ENCODE measurements at regions not wholly inside any gene's neighbourhood (a gene's known extent, or its start where the extent isn't known, plus 50 kb on each side); places are given as distances from the start of the nearest gene placed in this dataset.

GRCh38 chr17:77307479-77308198 lies 166.9 kb downstream of the SEC14L1 start:
- no peak for DNase-seq (ENCODE audit: low read depth)

- DNase-seq (ENCODE audit: low read depth): no peak
Measured at GRCh38 chr17:77308861-77309726, 168.3 kb downstream of the SEC14L1 start.

- no peak for DNase-seq (ENCODE audit: low read depth)
Measured at GRCh38 chr17:77310336-77310735, 169.6 kb downstream of the SEC14L1 start.

- no peak for DNase-seq (ENCODE audit: low read depth)
Measured at GRCh38 chr17:77311371-77311981, 170.7 kb downstream of the SEC14L1 start.

GRCh38 chr17:77312061-77312701 lies 171.4 kb downstream of the SEC14L1 start:
- no peak for DNase-seq (ENCODE audit: low read depth)

DNA sequence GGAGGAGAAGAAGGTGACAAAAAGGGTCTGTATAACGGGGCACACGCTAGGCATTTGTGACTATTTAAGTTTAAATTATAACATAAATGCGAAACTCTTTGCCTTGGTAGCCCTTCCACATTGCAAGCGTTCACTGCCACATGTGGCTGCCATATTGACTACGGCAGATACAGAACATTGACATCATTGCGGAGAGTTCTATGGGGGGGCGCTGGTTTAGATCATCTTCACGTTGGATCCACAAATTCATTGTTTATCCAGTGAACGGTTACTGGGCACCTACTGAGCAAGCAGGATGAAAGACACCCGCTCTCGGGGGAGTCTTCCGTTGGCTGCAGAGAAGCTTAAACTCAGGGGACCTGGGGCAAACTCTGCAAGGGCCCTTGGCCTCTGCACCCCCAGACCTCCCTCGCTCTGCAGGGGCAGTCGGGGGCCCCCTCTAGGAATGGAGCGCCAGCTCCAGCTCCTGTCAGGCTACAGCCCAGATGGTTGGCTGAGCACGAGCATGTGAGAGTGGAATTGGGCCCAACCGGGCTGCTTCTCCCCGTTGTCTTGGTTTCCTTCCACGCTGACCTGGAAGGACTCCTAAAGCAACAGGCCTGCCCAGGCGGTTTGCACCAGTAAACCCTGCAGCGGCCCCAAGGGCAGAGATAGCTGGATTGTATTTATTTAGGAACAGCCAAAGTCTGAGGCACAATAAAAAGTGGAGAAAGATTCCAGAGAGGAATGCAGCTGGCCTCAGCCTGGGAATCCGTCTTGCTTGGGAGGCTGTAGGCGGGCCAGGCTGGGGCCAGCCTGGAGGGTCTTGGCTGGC lies 172.2 kb downstream of the SEC14L1 start:
- no peak for DNase-seq (ENCODE audit: low read depth)

DNA sequence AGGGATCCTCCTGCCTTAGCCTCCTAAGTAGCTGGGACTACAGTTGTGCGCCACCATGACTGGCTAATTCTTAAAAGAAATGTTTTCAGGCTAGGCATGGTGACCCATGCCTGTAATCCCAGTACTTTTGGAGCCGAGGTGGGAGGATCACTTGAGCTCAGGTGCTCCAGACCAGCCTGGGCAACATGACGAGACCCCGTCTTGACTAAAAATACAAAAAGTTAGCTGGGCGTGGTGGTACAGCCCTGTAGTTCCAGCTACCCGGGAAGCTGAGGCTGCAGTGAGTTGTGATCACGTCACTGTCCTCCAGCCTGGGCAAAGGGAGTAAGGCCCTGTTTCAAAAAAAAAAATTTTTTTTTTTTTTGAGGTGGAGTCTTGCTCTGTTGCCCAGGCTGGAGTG lies 173.1 kb downstream of the SEC14L1 start:
- no peak for DNase-seq (ENCODE audit: low read depth)

DNA sequence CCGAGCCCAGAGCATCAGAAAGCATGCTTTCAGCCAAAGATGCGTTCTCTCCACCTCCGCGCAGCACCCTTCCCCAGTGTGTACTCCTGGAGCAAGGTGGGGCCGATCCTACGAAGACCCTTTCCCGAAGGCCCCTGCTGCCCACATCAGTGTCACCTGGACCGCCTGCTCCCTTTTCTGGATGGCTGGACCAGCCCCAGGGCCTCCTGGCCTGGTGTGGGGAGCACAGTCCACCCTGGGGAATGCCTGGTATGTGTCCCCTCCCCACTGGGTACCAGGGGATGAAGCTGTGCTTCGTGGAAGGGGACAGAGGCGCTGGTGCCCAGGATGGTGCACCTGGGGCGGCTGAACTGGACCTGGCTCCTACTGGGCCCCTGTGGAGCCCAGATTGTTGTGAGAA lies 173.8 kb downstream of the SEC14L1 start:
- DNase-seq (ENCODE audit: low read depth): no peak

DNA sequence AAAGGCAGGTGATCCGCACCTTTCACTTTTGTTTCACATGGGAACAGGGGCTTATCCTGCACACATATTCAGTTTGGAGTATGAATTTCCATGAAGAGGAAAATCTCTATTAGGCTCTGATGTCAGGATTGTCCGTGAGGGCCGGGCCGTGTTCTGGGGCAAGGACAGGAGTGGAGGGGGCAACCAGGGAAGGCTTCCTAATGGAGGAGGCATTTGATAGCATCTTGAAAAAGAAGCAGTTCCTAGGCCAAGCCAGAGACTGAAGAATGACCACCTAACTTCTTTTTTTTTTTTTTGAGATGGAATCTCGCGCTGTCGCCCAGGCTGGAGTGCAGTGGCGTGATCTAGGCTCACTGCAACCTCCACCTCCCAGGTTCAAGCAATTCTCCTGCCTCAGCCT lies 174.2 kb downstream of the SEC14L1 start:
- DNase-seq (ENCODE audit: low read depth): no peak

DNA sequence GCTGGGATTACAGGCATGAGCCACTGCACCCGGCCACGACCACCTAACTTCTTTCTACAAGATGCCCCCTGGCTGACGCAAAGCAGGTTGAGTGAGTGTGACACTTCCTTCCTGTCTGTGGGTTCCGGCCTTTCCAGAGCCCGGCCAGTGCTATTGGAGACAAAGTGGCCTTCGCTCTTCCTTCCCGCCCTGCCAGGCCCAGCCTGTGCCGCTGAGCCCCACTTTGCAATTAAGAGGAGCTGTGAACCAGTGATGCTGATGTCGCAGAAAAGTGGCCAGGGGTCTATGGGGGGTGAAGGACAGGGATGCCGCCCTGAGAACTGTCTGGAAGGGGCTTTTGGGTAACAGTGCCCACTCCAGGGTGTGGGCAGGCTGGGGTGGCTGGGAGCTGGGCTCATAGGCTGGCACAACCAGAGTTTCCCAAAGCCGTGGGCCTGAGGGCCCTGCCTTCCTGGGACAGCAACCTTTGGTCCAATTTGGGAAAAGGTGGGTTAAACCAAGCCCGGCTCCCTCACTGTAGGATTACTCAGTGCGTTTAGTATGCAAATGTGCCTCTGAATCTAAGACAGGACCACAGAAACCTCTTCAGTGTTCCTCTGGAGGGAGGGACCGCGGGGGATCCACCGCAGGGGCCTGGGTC lies 174.9 kb downstream of the SEC14L1 start:
- no peak for DNase-seq (ENCODE audit: low read depth)

DNA sequence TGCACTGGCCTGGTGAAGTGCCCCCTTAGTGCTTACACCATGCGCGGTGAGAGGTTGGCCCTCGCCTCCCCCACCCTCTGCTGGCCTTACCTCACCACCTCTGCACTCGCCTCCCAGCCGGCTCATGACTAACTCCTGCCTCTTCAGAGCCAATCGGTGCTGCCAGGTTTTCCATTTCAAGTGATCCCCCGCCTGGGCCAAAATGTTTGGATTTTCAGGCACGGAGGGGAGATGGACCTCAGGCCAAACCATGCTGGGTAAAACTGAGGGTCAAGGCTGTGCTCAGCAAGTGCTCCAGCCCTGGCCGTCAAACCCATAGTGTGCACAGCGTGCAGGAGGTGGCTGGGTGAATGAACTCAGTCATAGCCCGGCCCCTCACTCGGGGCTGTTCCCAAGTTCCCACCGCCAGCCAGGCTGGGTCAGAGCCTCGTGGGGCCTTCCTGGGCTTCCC lies 175.4 kb downstream of the SEC14L1 start:
- no peak for DNase-seq (ENCODE audit: low read depth)

- no peak for DNase-seq (ENCODE audit: low read depth)
Measured at GRCh38 chr17:77316651-77317050, 175.9 kb downstream of the SEC14L1 start.

- DNase-seq (ENCODE audit: low read depth): no peak
Measured at GRCh38 chr17:77317091-77317750, 176.5 kb downstream of the SEC14L1 start.

GRCh38 chr17:77318021-77318420 lies 177.3 kb downstream of the SEC14L1 start:
- DNase-seq (ENCODE audit: low read depth): no peak

DNA sequence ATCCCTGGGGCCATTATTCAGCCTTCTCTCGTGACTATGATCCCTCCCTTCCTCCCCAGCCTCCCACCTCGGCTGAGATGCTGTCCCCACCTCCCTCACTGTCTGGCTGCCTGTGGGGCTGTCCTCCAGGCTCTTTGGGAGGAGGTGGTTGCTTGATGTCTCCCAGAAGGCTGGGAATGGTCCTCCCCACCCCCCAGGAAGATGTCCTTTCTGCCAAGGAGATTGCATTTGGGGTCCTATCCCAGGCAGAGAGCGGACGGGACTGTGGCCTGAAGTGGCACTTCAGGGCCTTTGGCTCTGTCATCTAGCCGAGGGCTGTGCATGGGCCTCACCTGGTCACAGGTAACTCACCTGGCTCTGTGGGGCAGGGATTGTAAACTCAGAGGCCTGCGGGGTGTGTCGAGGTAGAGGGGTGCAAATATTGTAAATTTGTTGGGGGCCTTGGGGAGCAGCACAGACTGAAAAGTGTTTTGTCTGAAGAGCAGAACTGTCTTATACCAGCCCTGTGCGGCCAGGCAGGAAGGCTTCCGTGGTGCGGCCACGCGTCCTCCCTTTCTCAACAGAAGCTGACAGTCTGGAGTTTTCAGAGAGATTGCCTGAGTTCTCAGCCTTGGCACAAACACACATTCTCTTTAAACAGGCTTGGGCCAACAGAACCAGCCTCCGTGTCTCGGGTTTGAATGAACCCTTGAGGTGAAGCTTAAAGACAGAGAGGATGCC lies 177.9 kb downstream of the SEC14L1 start:
- no peak for DNase-seq (ENCODE audit: low read depth)

GRCh38 chr17:77319211-77320043 lies 178.7 kb downstream of the SEC14L1 start:
- DNase-seq (ENCODE audit: low read depth): peak; percentile 62

GRCh38 chr17:77320044-77320440 lies 179.3 kb downstream of the SEC14L1 start:
- no peak for DNase-seq (ENCODE audit: low read depth)

DNA sequence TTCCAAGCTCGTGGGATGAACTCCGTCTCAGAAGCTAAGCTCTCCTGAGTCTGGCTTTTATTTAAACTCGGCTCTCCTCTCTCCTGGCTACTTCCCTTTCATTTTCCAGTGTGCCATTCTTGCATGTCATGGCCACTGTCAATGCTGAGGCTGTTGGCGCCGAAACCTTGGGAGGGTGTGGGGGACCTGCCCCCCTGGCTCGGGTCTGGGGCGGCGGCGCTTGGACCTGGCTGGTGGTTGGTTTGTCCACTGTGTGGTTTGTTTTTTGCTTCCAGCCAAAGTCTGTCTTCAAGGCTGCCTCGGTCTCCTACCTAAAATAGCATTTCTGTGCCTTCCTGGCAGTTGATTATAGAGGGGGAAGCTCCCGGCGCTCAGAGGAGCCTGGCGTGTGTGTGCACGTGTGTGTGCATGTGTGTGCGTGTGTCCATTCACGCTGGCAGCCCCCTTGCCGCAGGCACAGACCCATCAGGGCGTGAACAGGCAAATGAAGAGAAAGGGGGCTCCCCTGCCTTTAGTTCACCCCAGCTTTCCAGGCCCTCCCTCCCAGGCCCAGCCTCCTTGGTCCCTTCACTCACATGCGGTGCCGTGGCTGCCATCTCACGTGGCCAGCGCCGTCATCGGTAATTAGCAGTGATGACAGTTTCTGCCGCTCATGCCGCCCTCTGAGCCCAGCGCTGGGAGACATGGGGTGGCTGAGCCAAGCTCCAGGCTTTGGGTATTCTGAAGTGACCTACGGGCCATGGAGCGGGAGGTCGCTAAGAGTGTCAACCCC lies 179.9 kb downstream of the SEC14L1 start:
- DNase-seq (ENCODE audit: low read depth): no peak
